IPS-NIHi11 (cell line): ENCODE measurements at regions not wholly inside any gene's neighbourhood (a gene's known extent, or its start where the extent isn't known, plus 50 kb on each side); places are given as distances from the start of the nearest gene placed in this dataset.
"Not testable (repeated sequence)": the region's sequence is repeated elsewhere in the genome, so short reads cannot be mapped to it uniquely, and the experiment has no call there.

Experiments used
- DNase-seq: peaks from one replicate; pipeline ENCODE4 v3.0.0; 2012; ENCODE audit warnings: mixed read lengths, low spot score

DNA sequence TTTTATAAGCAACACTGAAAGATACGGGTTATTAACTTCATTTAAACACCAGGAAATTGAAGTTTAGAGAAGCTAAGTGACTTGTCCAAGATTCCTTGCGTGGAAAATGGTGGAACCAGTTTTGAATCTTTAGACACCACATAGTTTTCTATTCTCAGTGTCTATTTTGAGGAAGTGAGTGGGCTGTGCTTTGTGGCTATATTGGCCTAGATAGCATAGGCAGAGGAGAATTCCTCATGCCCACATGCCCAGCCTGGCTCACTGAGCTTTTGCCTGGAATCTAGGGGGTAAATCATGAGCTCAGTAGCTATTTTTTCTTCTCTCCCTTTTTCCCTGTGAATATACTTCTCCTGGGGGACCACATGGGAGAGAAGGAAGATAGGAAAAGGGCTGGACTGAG, 431.3 kb downstream of the HS3ST3B1 start:
- no peak for DNase-seq

- no peak for DNase-seq
Measured at GRCh38 chr17:14731591-14731990, 430.7 kb downstream of the HS3ST3B1 start.

DNA sequence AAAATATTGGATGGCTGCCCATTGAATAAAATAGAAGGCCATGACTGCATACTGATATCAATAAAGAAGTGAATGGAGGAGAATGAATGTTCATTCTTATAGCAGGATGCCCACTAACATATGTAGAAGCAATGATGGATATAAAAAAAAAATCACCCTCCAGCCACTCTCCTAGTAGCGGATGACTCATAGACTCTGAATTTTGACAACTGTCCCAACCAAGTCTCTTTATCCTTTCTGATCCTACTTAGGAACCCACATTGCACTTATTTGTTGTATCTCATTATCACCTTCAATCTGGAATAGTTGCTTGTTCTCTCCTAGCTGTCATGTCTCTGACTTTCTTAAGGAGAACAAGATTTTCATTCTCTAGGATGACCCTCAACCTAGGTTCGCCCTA, 429.9 kb downstream of the HS3ST3B1 start:
- no peak for DNase-seq

DNA sequence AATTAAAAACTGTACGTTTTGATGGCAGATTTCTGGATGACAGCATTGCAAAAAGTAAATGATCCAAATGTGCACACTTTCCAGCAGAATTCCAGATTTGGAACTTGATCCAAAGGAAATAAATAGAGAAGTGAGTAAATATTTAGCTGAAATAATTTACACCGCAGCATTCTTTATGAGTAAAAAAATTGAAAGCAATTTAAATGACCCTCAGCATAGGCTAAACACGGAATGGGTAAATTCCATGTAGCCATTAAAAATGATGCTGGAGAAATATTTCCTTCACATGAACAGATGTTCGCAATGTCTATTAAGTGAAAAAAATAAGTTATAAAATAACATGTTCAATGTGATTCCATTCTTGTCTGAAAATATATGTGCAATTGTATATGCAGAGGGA, 424.8 kb downstream of the HS3ST3B1 start:
- DNase-seq: no peak

- no peak for DNase-seq
Measured at GRCh38 chr17:14724770-14725169, 423.9 kb downstream of the HS3ST3B1 start.

- not testable (repeated sequence) for DNase-seq
Measured at GRCh38 chr17:14723349-14723748, 422.5 kb downstream of the HS3ST3B1 start.

DNA sequence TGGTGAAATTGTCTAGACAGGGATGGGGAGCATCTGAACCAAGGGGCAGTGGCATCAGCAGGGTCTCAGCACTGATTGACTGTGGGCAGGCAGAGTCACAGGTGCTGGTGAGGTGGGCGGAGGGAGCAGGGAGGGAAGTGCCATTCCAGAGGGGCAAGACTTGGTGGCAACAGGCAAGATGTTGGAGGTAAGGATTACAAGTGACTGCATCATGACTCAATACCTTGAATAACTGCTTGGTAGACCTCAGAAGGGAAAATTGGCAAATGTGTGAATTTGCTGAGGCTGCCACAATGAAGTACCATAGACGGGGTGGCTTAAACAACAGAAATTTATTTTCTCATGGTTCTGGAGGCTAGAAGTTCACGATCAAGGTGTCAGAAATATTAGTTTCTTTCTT, 419.1 kb downstream of the HS3ST3B1 start:
- DNase-seq: no peak

- no peak for DNase-seq
Measured at GRCh38 chr17:14717859-14718258, 417.0 kb downstream of the HS3ST3B1 start.

GRCh38 chr17:14715561-14715960, 414.7 kb downstream of the HS3ST3B1 start:
- no peak for DNase-seq

DNA sequence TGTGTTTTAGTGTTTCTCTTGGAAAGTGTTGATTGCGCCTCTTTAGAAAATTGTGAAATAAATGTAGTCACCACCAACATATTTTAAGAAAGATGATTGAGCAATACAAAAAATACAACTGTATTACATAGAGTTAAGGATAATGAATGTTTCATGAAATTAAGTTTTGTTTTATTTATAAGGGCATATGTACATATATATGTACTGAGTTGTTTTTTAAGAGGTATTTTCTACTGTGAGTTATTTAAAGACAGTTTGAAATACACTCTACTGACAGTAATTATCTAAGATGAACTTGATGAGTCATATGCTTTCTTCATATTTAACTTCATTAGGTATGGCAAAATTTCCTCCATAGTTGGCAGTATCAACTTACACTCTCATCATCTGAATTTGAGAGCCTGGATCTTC, 411.7 kb downstream of the HS3ST3B1 start:
- no peak for DNase-seq

DNA sequence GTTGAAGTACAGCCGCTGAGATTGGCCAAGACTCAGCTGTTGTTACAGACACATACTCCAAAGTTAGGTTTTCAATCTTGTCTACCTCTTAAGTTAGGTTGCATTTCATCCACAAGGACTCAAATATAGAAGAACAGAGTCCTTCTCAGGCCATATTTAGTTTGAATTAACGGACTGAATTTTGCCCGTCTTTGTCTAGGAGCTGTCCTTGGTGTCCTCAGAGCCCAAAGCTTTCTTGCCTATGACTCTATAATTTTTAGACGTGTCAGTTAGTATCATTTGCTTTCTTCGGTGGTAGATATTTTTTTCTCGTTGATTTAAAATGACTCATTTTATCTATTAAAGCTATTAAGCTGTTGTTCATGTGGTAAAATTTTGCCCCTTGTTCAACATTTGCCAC, 403.2 kb downstream of the HS3ST3B1 start:
- DNase-seq: no peak

- DNase-seq: no peak
Measured at GRCh38 chr17:14701886-14702285, 401.0 kb downstream of the HS3ST3B1 start.

GRCh38 chr17:14699574-14700185, 398.8 kb downstream of the HS3ST3B1 start:
- DNase-seq: no peak

GRCh38 chr17:14693382-14693781, 392.5 kb downstream of the HS3ST3B1 start:
- DNase-seq: no peak

DNA sequence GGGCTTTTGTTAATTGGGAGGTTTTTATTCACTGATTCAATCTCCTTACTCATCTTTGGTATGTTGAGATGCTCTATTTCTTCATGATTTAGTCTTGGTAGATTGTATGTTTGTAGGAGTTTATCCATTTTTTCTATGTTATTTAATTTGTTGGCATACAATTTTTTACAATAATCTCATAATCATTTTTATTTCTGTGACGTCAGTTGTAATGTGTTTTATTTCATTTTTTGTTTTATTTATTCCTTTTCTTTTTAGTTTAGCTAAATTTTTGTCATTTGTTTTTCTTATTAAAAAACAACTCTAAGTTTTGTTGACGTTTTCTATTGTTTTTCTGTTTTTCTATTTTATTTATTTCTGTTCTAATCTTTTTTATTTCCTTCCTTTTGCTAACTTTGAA, 389.8 kb downstream of the HS3ST3B1 start:
- no peak for DNase-seq

DNA sequence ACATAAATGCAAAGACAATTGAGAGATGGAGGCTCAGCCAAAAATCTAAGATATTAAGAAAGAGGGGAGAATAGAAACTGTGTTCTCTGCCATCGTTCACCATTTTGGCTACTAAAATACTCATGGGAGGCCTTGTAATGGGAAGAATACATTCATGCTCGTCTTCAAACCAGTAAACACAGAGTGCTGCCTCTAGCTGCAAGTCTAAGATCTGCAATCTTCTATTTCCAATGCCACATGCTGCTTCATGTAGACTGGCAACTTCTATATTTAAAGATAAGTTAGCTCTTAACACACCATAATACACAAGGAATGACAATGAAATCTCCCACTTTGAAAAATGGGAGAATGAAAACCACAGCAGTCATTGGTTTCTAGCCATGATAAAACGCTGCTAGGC, 387.3 kb downstream of the HS3ST3B1 start:
- DNase-seq: peak; percentile 21

- DNase-seq: no peak
Measured at GRCh38 chr17:14672830-14673229, 371.9 kb downstream of the HS3ST3B1 start.

DNA sequence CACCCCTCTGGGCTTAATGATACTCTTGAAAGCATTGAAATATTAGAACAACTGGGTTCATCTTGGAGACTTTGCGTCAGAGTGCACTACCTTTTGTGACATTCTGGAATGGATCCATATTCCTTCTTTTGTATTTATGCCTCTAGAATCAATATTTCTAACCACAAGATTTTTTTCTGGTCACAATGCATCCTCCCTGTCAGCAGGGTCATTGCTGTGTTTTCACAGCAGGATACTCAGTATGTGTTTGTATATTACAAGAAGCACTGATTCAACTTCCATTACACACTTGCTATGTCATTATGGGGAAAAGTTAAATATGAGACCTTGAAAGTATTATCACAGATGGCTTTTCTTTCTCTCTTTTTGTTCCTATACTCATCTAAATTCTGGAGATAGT, 370.0 kb downstream of the HS3ST3B1 start:
- no peak for DNase-seq

DNA sequence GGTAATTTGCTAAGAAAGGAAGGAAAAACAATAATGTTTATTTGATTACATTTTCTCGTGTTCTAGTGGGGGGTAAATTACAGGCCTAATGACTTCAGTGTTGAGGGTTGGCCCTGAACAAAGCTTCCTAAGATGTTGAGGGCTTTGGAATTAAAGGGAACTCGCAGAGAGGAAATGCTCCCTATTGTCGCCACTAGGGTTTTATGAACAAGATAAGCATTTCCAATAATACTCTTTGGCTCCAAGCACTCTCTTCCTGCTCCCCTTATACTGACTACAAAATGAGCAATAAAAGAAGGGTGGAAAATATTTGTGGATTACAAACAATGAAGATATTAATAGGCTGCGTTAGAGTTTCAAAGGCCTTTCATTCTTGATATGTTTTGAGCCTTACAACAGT, 363.6 kb downstream of the HS3ST3B1 start:
- DNase-seq: no peak

DNA sequence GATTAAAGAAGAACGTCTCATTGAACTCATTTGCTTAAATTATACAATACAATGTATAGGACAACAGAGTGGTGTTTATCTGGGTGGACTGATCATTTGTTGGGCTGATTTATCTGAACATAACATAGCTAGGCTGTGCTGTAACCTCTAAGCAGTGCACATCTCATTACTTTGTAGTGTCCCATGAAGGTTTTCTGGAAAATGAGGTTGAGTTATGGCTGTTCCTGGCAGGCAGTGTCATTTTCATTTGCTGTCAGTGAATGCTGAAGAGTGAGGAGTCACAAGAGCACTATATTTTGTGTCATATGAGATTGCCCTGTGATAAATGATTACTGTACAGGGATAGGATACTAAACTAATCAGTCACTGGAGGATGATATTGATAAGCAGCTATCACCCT, 340.2 kb downstream of the HS3ST3B1 start:
- no peak for DNase-seq

- no peak for DNase-seq
Measured at GRCh38 chr17:14637260-14637659, 336.4 kb downstream of the HS3ST3B1 start.

GRCh38 chr17:14630621-14631020, 329.7 kb downstream of the HS3ST3B1 start:
- DNase-seq: no peak

DNA sequence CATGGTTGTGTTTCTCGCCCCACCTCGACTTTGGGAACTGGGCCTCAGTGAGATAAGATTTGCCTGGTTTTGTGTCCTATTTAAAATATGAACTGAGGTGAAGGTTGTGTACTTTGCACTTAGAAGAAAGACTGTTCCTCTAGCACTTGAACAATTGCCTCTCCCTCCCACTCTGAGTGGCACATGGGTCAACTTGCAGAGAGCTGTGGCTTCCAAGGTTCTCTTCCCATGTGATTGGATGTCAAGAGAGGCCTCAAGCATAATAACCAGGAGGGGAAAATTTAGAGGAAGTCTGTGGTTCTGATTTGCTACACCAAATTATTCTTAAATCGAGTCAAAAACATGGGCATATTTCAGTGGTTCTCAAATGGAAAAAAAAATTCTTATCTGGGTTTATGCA, 329.2 kb downstream of the HS3ST3B1 start:
- no peak for DNase-seq

DNA sequence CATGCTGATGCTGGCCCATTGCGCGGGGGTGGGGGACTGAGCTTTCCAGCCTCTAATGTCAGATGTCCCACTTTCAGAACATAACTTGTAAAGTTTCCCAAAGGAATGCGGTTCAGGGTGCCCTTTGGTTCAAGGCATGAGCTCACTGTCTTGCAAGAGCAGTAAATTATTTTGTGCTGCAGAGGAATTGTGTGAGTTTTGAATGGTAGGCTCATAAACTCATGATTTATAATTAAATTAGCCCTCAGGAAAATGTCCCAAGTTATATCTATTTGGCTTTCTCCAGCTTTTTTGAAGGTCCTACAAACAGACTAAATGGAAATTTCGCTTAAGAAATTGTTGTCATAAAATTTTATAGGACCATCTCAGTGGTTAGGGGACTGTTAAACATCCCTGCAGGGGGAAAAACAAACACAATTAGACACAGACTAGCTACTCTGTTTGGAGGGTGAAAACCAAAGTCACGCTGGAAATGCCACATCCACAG, 321.8 kb downstream of the HS3ST3B1 start:
- no peak for DNase-seq
